ENCODE measurements at regions not wholly inside any gene's neighbourhood (a gene's known extent, or its start where the extent isn't known, plus 50 kb on each side); places are given as distances from the start of the nearest gene placed in this dataset.

DNA sequence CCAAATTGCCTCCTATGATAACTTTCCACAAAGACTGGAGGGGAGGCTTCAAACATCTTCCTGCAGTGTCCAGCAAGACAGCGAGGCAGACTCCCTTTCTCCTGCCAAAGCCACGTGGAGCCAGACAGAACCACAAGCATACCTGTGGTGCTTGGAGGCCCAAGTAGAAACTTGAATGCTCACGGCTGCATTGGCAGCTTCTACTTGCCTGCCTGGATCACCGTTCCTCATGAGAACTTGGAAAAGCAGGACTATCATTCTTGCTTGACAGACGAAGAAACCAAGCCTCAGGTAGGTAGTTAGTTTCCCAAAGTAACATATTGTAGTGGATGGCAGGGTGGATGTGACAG lies 216.3 kb upstream of the SFRP2 start:
- no peak for TF ChIP-seq CTCF (IDR thresholded peaks at IDR 0.05; ENCODE audit: borderline replicate concordance, extremely low read depth, low read length, poor library complexity, severe bottlenecking)
- no peak for TF ChIP-seq EZH2 (IDR thresholded peaks at IDR 0.05; ENCODE audit: borderline replicate concordance, low read depth, low read length, severe bottlenecking)

Data from DND-41 (cell line).